Activated gamma-delta T cell (primary cell): ENCODE measurements at regions not wholly inside any gene's neighbourhood (a gene's known extent, or its start where the extent isn't known, plus 50 kb on each side); places are given as distances from the start of the nearest gene placed in this dataset.

Experiments
- DNase-seq: peaks from one replicate; lab custom pipeline; 2025; lab: John Stamatoyannopoulos, UW

GRCh38 chr10:56298941-56299340 lies 62.1 kb downstream of the ZWINT start:
- DNase-seq, result no peak

- DNase-seq, result no peak
Observed at GRCh38 chr10:56296618-56297017, 64.4 kb downstream of the ZWINT start.

- no peak for DNase-seq
Observed at GRCh38 chr10:56288403-56288802, 72.7 kb downstream of the ZWINT start.

- DNase-seq, result no peak
Observed at GRCh38 chr10:56286096-56286495, 75.0 kb downstream of the ZWINT start.

- no peak for DNase-seq
Observed at GRCh38 chr10:56279270-56279669, 81.8 kb downstream of the ZWINT start.

- no peak for DNase-seq
Observed at GRCh38 chr10:56269181-56269580, 91.9 kb downstream of the ZWINT start.

- no peak for DNase-seq
Observed at GRCh38 chr10:56266120-56266519, 94.9 kb downstream of the ZWINT start.

GRCh38 chr10:56258991-56259390 lies 102.1 kb downstream of the ZWINT start:
- no peak for DNase-seq

- no peak for DNase-seq
Observed at GRCh38 chr10:56258378-56258777, 102.7 kb downstream of the ZWINT start.

- DNase-seq, result no peak
Observed at GRCh38 chr10:56255298-56255697, 105.8 kb downstream of the ZWINT start.

- DNase-seq, result no peak
Observed at GRCh38 chr10:56240471-56240870, 120.6 kb downstream of the ZWINT start.

- no peak for DNase-seq
Observed at GRCh38 chr10:56231436-56231835, 129.6 kb downstream of the ZWINT start.

- no peak for DNase-seq
Observed at GRCh38 chr10:56222237-56222636, 138.8 kb downstream of the ZWINT start.

GRCh38 chr10:56212951-56213350 lies 148.1 kb downstream of the ZWINT start:
- no peak for DNase-seq

- DNase-seq, result no peak
Observed at GRCh38 chr10:56181607-56182006, 179.5 kb downstream of the ZWINT start.

GRCh38 chr10:56178210-56178609 lies 182.8 kb downstream of the ZWINT start:
- DNase-seq, result no peak

- peak; percentile 6 for DNase-seq
Observed at GRCh38 chr10:56155091-56155513, 206.0 kb downstream of the ZWINT start.

GRCh38 chr10:56146806-56147205 lies 214.3 kb downstream of the ZWINT start:
- no peak for DNase-seq

- DNase-seq, result no peak
Observed at GRCh38 chr10:56142092-56142728, 218.8 kb downstream of the ZWINT start.

GRCh38 chr10:56139405-56139804 lies 221.7 kb downstream of the ZWINT start:
- no peak for DNase-seq

- no peak for DNase-seq
Observed at GRCh38 chr10:56135828-56136227, 225.2 kb downstream of the ZWINT start.

GRCh38 chr10:56123247-56123646 lies 237.8 kb downstream of the ZWINT start:
- DNase-seq, result no peak

- no peak for DNase-seq
Observed at GRCh38 chr10:56116684-56117083, 244.4 kb downstream of the ZWINT start.

- no peak for DNase-seq
Observed at GRCh38 chr10:56109454-56109853, 251.6 kb downstream of the ZWINT start.
